ENCODE measurements at regions not wholly inside any gene's neighbourhood (a gene's known extent, or its start where the extent isn't known, plus 50 kb on each side); places are given as distances from the start of the nearest gene placed in this dataset.

DNA sequence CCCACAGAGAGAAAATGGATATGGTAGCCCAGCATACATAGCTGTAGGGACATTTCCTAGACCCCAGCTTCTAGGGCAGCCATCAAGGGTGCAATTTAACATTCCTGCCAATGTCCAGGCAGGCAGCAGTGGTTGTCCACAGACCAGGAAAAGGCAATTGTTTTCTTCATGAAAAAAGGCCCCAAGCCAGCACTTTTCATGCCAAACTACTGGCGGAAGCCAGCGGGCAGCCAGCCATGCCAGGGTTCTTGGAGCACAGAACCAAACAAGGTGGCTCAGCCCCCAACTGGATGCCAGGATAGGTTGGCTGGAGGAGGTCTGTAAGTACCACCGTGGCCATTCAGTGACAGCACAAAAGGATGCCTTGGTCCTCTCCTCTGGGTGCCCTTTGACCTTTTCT lies 94.6 kb downstream of the BANF2 start (continued):
- TF ChIP-seq, protein P1, sequence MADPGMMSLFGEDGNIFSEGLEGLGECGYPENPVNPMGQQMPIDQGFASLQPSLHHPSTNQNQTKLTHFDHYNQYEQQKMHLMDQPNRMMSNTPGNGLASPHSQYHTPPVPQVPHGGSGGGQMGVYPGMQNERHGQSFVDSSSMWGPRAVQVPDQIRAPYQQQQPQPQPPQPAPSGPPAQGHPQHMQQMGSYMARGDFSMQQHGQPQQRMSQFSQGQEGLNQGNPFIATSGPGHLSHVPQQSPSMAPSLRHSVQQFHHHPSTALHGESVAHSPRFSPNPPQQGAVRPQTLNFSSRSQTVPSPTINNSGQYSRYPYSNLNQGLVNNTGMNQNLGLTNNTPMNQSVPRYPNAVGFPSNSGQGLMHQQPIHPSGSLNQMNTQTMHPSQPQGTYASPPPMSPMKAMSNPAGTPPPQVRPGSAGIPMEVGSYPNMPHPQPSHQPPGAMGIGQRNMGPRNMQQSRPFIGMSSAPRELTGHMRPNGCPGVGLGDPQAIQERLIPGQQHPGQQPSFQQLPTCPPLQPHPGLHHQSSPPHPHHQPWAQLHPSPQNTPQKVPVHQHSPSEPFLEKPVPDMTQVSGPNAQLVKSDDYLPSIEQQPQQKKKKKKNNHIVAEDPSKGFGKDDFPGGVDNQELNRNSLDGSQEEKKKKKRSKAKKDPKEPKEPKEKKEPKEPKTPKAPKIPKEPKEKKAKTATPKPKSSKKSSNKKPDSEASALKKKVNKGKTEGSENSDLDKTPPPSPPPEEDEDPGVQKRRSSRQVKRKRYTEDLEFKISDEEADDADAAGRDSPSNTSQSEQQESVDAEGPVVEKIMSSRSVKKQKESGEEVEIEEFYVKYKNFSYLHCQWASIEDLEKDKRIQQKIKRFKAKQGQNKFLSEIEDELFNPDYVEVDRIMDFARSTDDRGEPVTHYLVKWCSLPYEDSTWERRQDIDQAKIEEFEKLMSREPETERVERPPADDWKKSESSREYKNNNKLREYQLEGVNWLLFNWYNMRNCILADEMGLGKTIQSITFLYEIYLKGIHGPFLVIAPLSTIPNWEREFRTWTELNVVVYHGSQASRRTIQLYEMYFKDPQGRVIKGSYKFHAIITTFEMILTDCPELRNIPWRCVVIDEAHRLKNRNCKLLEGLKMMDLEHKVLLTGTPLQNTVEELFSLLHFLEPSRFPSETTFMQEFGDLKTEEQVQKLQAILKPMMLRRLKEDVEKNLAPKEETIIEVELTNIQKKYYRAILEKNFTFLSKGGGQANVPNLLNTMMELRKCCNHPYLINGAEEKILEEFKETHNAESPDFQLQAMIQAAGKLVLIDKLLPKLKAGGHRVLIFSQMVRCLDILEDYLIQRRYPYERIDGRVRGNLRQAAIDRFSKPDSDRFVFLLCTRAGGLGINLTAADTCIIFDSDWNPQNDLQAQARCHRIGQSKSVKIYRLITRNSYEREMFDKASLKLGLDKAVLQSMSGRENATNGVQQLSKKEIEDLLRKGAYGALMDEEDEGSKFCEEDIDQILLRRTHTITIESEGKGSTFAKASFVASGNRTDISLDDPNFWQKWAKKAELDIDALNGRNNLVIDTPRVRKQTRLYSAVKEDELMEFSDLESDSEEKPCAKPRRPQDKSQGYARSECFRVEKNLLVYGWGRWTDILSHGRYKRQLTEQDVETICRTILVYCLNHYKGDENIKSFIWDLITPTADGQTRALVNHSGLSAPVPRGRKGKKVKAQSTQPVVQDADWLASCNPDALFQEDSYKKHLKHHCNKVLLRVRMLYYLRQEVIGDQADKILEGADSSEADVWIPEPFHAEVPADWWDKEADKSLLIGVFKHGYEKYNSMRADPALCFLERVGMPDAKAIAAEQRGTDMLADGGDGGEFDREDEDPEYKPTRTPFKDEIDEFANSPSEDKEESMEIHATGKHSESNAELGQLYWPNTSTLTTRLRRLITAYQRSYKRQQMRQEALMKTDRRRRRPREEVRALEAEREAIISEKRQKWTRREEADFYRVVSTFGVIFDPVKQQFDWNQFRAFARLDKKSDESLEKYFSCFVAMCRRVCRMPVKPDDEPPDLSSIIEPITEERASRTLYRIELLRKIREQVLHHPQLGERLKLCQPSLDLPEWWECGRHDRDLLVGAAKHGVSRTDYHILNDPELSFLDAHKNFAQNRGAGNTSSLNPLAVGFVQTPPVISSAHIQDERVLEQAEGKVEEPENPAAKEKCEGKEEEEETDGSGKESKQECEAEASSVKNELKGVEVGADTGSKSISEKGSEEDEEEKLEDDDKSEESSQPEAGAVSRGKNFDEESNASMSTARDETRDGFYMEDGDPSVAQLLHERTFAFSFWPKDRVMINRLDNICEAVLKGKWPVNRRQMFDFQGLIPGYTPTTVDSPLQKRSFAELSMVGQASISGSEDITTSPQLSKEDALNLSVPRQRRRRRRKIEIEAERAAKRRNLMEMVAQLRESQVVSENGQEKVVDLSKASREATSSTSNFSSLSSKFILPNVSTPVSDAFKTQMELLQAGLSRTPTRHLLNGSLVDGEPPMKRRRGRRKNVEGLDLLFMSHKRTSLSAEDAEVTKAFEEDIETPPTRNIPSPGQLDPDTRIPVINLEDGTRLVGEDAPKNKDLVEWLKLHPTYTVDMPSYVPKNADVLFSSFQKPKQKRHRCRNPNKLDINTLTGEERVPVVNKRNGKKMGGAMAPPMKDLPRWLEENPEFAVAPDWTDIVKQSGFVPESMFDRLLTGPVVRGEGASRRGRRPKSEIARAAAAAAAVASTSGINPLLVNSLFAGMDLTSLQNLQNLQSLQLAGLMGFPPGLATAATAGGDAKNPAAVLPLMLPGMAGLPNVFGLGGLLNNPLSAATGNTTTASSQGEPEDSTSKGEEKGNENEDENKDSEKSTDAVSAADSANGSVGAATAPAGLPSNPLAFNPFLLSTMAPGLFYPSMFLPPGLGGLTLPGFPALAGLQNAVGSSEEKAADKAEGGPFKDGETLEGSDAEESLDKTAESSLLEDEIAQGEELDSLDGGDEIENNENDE (IDR thresholded peaks at IDR 0.05; ENCODE audit: insufficient replicate concordance, low read length) = no peak
- no peak for TF ChIP-seq JUND (IDR thresholded peaks at IDR 0.05; ENCODE audit: low read length)
- no peak for TF ChIP-seq NANOG (IDR thresholded peaks at IDR 0.05; ENCODE audit: insufficient read depth, low read depth, low read length, poor library complexity, severe bottlenecking)
- no peak for TF ChIP-seq SUZ12 (IDR thresholded peaks at IDR 0.05; ENCODE audit: low read length)
- TF ChIP-seq SP1 (IDR thresholded peaks at IDR 0.05; ENCODE audit: low read depth, low read length) = no peak
- no peak for TF ChIP-seq YY1 (IDR thresholded peaks at IDR 0.05; ENCODE audit: low read depth, low read length)
- no peak for TF ChIP-seq EGR1 (IDR thresholded peaks at IDR 0.05; ENCODE audit: borderline replicate concordance, low read depth, low read length)
- TF ChIP-seq KDM4A (IDR thresholded peaks at IDR 0.05; ENCODE audit: low read depth, low read length, severe bottlenecking) = no peak
- TF ChIP-seq RAD21 (IDR thresholded peaks at IDR 0.05 in 1 of 2, conservative IDR thresholded peaks at IDR 0.05 in 1 of 2; ENCODE audit: low read depth in 2 of 2, low read length in 2 of 2) = no peak
- TF ChIP-seq BRCA1 (IDR thresholded peaks at IDR 0.05; ENCODE audit: low read depth, low read length) = no peak
- TF ChIP-seq POU5F1 (IDR thresholded peaks at IDR 0.05; ENCODE audit: low read depth, low read length) = no peak

Data from H1 (cell line).